GM23338 (cell line): ENCODE measurements at regions not wholly inside any gene's neighbourhood (a gene's known extent, or its start where the extent isn't known, plus 50 kb on each side); places are given as distances from the start of the nearest gene placed in this dataset.

ENCODE experiments used
- ATAC-seq: fragments of 200-7000 bp; cut with Tn5 transposase; 3 replicates; pipeline ENCODE4 v1.9.1; 2020
- DNase-seq: peaks from one replicate; pipeline ENCODE4 v3.0.0-alpha.2; 2015; ENCODE audit warnings: low spot score
- H2AFZ ChIP-seq: fragments of 200-600 bp; sonication (generic); 2 replicates; pipeline ENCODE4 v1.8.0; 2016; ENCODE audit warnings: antibody characterized with exemption, mild to moderate bottlenecking, moderate library complexity
- H3F3A ChIP-seq: fragments of 200-600 bp; sonication (generic); replicated peaks from 2 replicates; pipeline ENCODE4 v1.8.0; 2017; ENCODE audit warnings: antibody characterized with exemption, mixed run types, low read depth
- H3K27ac ChIP-seq: fragments of 200-600 bp; sonication (generic); 2 replicates; pipeline ENCODE4 v1.6.1; 2016; ENCODE audit warnings: low read depth
- H3K27me3 ChIP-seq: fragments of 200-600 bp; sonication (generic); 2 replicates; pipeline ENCODE4 v1.8.0; 2016; ENCODE audit warnings: mild to moderate bottlenecking, mixed run types, moderate library complexity; ENCODE audit not compliant: insufficient read depth
- H3K36me3 ChIP-seq: fragments of 200-600 bp; sonication (generic); 2 replicates; pipeline ENCODE4 v1.8.0; 2016; ENCODE audit warnings: mild to moderate bottlenecking; ENCODE audit not compliant: insufficient read depth
- H3K4me1 ChIP-seq: fragments of 200-600 bp; sonication (generic); 2 replicates; pipeline ENCODE4 v1.8.0; 2016; ENCODE audit warnings: mild to moderate bottlenecking, moderate library complexity; ENCODE audit not compliant: insufficient read depth
- H3K4me2 ChIP-seq: fragments of 200-600 bp; sonication (generic); 2 replicates; pipeline ENCODE4 v1.7.1; 2017; ENCODE audit warnings: mixed run types
- H3K4me3 ChIP-seq: fragments of 200-600 bp; sonication (generic); 2 replicates; pipeline ENCODE4 v1.6.1; 2016; ENCODE audit warnings: mixed run types
- H3K79me2 ChIP-seq: fragments of 200-600 bp; sonication (generic); replicated peaks from 2 replicates; pipeline ENCODE4 v1.8.0; 2017; ENCODE audit warnings: mild to moderate bottlenecking; ENCODE audit not compliant: insufficient read depth
- H3K9me2 ChIP-seq: fragments of 200-600 bp; sonication (generic); 2 replicates; pipeline ENCODE4 v1.8.0; 2017; ENCODE audit not compliant: insufficient read depth
- H4K20me1 ChIP-seq: fragments of 200-600 bp; sonication (generic); replicated peaks from 2 replicates; pipeline ENCODE4 v1.8.0; 2017; ENCODE audit warnings: mild to moderate bottlenecking; ENCODE audit not compliant: insufficient read depth
- H3K27ac Mint-ChIP-seq: 2 replicates; pipeline ENCODE4 v1.8.0; 2020; ENCODE audit warnings: inconsistent platforms, mild to moderate bottlenecking, moderate library complexity, mixed read lengths
- H3K27me3 Mint-ChIP-seq: 3 replicates; pipeline ENCODE4 v1.8.0; 2022; ENCODE audit warnings: low read depth, mild to moderate bottlenecking, moderate library complexity, mixed read lengths, inconsistent platforms; ENCODE audit not compliant: insufficient read depth, poor library complexity
- H3K36me3 Mint-ChIP-seq: 3 replicates; pipeline ENCODE4 v1.8.0; 2021; ENCODE audit warnings: low read depth, mild to moderate bottlenecking, inconsistent platforms, moderate library complexity, mixed read lengths
- H3K4me1 Mint-ChIP-seq: 3 replicates; pipeline ENCODE4 v1.8.0; 2020; ENCODE audit warnings: mild to moderate bottlenecking, inconsistent platforms, mixed read lengths
- H3K4me3 Mint-ChIP-seq: 3 replicates; pipeline ENCODE4 v1.8.0; 2021; ENCODE audit warnings: moderate library complexity, mild to moderate bottlenecking, inconsistent platforms, mixed read lengths
- H3K9me3 Mint-ChIP-seq: 3 replicates; pipeline ENCODE4 v1.8.0; 2020; ENCODE audit warnings: moderate library complexity, mild to moderate bottlenecking, inconsistent platforms, mixed read lengths
- CTCF ChIP-seq, 2 experiments: fragments of 200-600 bp in 1 of 2; sonication (generic) in 1 of 2; conservative IDR thresholded peaks; 2 replicates each; pipeline versions ENCODE4 v1.5.1 to v1.6.1; 2016 to 2017; ENCODE audit warnings: antibody characterized with exemption in 2 of 2, low read depth in 2 of 2, mild to moderate bottlenecking in 2 of 2, moderate library complexity in 1 of 2
- ETS1 ChIP-seq: IDR thresholded peaks from 2 replicates; pipeline ENCODE4 v1.6.1; 2016; ENCODE audit warnings: antibody characterized with exemption
- EZH2 ChIP-seq: fragments of 200-600 bp; sonication (generic); IDR thresholded peaks from one replicate; pipeline ENCODE4 v1.8.0; 2017; ENCODE audit warnings: antibody characterized with exemption, mild to moderate bottlenecking, low read depth; ENCODE audit not compliant: unreplicated experiment
- EZH2phosphoT487 ChIP-seq: fragments of 200-600 bp; sonication (generic); IDR thresholded peaks from one replicate; pipeline ENCODE4 v1.8.1; 2018; ENCODE audit warnings: antibody characterized with exemption; ENCODE audit not compliant: unreplicated experiment
- JUNB ChIP-seq: IDR thresholded peaks from one replicate; pipeline ENCODE4 v1.6.1; 2016; ENCODE audit warnings: antibody characterized with exemption; ENCODE audit not compliant: unreplicated experiment
- NANOG ChIP-seq: IDR thresholded peaks from 2 replicates; pipeline ENCODE4 v1.6.1; 2016; ENCODE audit warnings: antibody characterized with exemption, borderline replicate concordance
- POLR2AphosphoS5 ChIP-seq: IDR thresholded peaks from 2 replicates; pipeline ENCODE4 v1.6.1; 2016; ENCODE audit warnings: antibody characterized with exemption, low read depth
- REST ChIP-seq: IDR thresholded peaks from one replicate; pipeline ENCODE4 v1.6.1; 2018; ENCODE audit warnings: antibody characterized with exemption; ENCODE audit not compliant: unreplicated experiment
- STAT1 ChIP-seq: IDR thresholded peaks from one replicate; pipeline ENCODE4 v1.6.1; 2016; ENCODE audit warnings: antibody characterized with exemption; ENCODE audit not compliant: unreplicated experiment
- ZNF114 ChIP-seq: fragments of 250-450 bp; sonication (Bioruptor Pico); IDR thresholded peaks from 2 replicates; pipeline ENCODE4 v1.5.0; 2020; ENCODE audit warnings: mild to moderate bottlenecking, moderate library complexity
- ZNF331 ChIP-seq: fragments of 250-450 bp; sonication (Bioruptor Pico); IDR thresholded peaks from 2 replicates; pipeline ENCODE4 v1.5.0; 2020; ENCODE audit warnings: low read depth, mild to moderate bottlenecking, moderate library complexity
- ZNF462 ChIP-seq: fragments of 250-450 bp; sonication (Bioruptor Pico); IDR thresholded peaks from 2 replicates; pipeline ENCODE4 v1.5.0; 2020; ENCODE audit warnings: mild to moderate bottlenecking, moderate library complexity

- DNase-seq (no peak), ATAC-seq (no peak)
- Mint-ChIP-seq H3K4me3 (no peak overlapping the region), H3K4me1 (no peaks in the 10 kb centered on the region), H3K36me3 (peaks cover 37% of the 10 kb centered on the region; the same call in 2 of the 3 replicates), H3K9me3 (peaks cover 92% of the 10 kb centered on the region), H3K27ac (no peak overlapping the region), H3K27me3 (peaks cover 2% of the 10 kb centered on the region)
- Histone ChIP-seq H3K9me2 (0 out of 2 replicates have a peak, but pooled peaks cover 4% of the 10 kb centered on the region), H3K4me3 (no peak overlapping the region), H3K36me3 (peaks cover 4% of the 10 kb centered on the region), H3K79me2 (no peaks in the 10 kb centered on the region), H3K4me1 (no peaks in the 10 kb centered on the region), H3K27ac (no peak overlapping the region), H3K27me3 (no peaks in the 10 kb centered on the region), H3K4me2 (no peak overlapping the region), H4K20me1 (no peaks in the 10 kb centered on the region), H3F3A (no peaks in the 10 kb centered on the region), H2AFZ (no peak overlapping the region)
- no peak for TF ChIP-seq JUNB
- TF ChIP-seq NANOG = no peak
- no peak for TF ChIP-seq ZNF462 (CRISPR knock-in tag)
- TF ChIP-seq ETS1 = no peak
- TF ChIP-seq POLR2AphosphoS5 = no peak
- no peak for TF ChIP-seq REST
- TF ChIP-seq CTCF (conservative IDR thresholded peaks at IDR 0.05; ENCODE audit: low read depth in 2 of 2) = no peak
- TF ChIP-seq ZNF331 (CRISPR knock-in tag) = no peak
- TF ChIP-seq EZH2phosphoT487 = no peak
- TF ChIP-seq STAT1 = no peak
- TF ChIP-seq ZNF114 (CRISPR knock-in tag) = no peak
- TF ChIP-seq EZH2 = no peak
These were observed 293.3 kb upstream of the CNTN4 start for GRCh38 chr3:1805331-1805730.
